Activated T-helper 9 cell treated with anti-CD3 and anti-CD28 coated beads, Interleukin-2, amount 50 U/mL, for 16 hours (primary cell): ENCODE measurements at regions not wholly inside any gene's neighbourhood (a gene's known extent, or its start where the extent isn't known, plus 50 kb on each side); places are given as distances from the start of the nearest gene placed in this dataset.
"Not testable (repeated sequence)": the region's sequence is repeated elsewhere in the genome, so short reads cannot be mapped to it uniquely, and the experiment has no call there.

Experiments used
- DNase-seq: peaks from one replicate; pipeline ENCODE4 v3.0.0-alpha.2; 2020; ENCODE audit warnings: low read depth

DNA sequence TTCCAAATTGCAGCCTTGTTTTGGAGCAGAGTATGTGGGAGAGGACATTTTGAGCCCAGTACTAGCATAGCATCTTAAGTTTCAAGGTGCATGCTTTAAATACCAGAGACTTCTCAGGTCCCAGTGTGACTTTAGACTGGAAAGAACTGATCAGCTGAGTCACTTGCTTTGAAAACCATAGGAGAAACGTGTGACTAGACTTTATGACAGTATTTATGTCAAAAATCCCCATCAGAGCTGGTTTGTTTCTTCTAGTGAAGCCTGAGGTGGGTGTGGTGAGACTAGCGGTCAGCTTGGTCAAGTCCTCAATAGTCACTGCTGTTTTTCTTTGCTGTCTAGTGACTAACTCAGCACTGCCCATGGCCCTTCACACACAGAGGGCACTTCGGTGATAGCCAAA, 724.2 kb downstream of the GATA3 start:
- DNase-seq, result no peak

GRCh38 chr10:8787649-8788048, 733.2 kb downstream of the GATA3 start:
- no peak for DNase-seq

GRCh38 chr10:8790390-8790789, 735.9 kb downstream of the GATA3 start:
- no peak for DNase-seq

GRCh38 chr10:8794860-8795259, 740.4 kb downstream of the GATA3 start:
- no peak for DNase-seq

GRCh38 chr10:8800426-8800825, 745.9 kb downstream of the GATA3 start:
- no peak for DNase-seq

DNA sequence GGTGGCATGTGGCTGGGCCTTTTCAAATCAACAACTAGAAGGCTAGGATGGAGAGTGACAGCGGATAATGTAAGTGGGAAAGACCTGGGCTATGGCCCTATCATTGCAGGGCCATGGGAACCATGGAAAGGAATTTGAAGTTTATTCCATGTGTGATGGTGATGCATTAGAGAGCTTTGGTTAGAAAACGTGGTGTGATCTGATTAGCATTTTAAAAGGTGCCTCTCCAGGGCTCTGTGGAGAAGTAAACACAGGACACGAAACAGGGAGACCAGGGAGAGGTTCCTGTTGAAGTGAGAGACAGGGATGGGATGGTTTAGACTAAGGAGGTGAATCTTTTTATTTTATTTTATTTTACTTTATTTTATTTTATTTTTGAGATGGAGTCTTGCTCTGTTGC, 749.5 kb downstream of the GATA3 start:
- DNase-seq, result no peak

- DNase-seq, result no peak
Measured at GRCh38 chr10:8810677-8811076, 756.2 kb downstream of the GATA3 start.

DNA sequence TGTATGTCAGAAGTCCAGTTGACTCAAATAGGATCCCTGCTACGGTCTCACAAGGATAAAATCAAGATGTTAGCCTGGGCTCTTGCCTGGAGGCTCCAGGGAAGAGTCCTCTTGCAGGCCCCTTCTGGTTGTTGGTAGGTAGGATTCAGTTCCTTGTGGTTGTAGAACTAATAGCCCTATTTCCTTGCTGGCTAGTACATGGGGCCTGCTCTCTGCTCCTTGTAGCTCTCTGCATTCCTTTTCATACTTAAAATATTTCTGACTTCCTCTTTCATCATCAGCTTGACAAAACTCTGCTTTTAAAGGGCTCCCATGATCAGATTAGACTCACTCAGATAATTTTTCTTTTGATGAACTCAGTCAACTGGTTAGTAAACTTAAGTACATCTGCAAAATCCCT, 756.7 kb downstream of the GATA3 start:
- DNase-seq, result no peak

DNA sequence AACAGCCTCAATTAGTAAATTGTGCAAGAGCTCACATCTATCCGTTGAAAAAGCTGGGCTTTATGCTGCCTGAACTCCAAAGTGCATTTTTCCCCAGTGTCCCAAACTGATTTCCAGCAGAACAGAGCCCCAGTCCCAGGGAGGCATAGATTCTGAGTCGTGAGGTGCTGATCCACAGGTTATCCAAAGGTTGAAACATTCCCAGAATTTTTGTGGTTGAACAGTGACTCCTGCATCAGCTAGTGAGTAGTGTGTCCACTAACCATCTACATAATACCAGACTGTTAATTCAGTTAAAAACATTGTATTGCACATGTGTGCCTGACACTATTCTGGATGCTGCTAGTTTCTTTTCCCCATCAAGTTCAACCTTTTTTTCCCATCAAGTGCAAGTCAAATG, 761.5 kb downstream of the GATA3 start:
- DNase-seq, result no peak

- DNase-seq, result no peak
Measured at GRCh38 chr10:8817299-8817698, 762.8 kb downstream of the GATA3 start.

- DNase-seq, result no peak
Measured at GRCh38 chr10:8825611-8826010, 771.1 kb downstream of the GATA3 start.

GRCh38 chr10:8829592-8829991, 775.1 kb downstream of the GATA3 start:
- DNase-seq, result no peak

DNA sequence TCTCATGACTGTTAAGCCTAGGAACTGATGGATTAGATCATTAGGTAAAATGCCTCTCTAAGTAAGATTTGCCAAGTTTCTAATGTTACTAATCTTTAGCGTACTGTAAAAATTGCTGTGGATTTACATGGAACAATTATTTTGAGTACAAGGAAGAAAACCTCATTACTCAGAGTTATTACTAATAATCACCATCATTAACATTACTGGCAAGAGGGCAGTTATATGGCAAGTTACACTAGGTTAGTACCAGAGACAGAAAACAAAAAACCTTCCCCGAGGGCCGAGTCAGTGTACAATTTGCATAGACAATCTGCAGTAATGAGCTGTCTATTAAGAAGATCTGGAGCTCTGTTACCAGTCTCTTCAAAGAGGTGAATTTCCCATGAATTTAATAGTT, 775.6 kb downstream of the GATA3 start:
- no peak for DNase-seq

- DNase-seq, result no peak
Measured at GRCh38 chr10:8830876-8831275, 776.4 kb downstream of the GATA3 start.

- no peak for DNase-seq
Measured at GRCh38 chr10:8835453-8836167, 781.1 kb downstream of the GATA3 start.

- DNase-seq, result no peak
Measured at GRCh38 chr10:8840356-8840755, 785.9 kb downstream of the GATA3 start.

GRCh38 chr10:8844141-8844540, 789.7 kb downstream of the GATA3 start:
- DNase-seq, result no peak

GRCh38 chr10:8852546-8852945, 798.1 kb downstream of the GATA3 start:
- no peak for DNase-seq

- no peak for DNase-seq
Measured at GRCh38 chr10:8853048-8853447, 798.6 kb downstream of the GATA3 start.

DNA sequence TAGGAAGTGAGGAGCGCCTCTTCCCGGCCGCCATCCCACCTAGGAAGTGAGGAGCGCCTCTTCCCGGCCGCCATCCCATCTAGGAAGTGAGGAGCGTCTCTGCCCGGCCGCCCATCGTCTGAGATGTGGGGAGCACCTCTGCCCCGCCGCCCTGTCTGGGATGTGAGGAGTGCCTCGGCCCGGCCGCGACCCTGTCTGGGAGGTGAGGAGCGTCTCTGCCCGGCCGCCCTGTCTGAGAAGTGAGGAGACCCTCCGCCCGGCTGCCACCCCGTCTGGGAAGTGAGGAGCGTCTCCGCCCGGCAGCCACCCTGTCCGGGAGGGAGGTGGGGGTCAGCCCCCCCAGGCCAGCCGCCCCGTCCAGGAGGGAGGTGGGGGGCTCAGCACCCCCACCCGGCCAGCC, 814.4 kb downstream of the GATA3 start:
- not testable (repeated sequence) for DNase-seq

DNA sequence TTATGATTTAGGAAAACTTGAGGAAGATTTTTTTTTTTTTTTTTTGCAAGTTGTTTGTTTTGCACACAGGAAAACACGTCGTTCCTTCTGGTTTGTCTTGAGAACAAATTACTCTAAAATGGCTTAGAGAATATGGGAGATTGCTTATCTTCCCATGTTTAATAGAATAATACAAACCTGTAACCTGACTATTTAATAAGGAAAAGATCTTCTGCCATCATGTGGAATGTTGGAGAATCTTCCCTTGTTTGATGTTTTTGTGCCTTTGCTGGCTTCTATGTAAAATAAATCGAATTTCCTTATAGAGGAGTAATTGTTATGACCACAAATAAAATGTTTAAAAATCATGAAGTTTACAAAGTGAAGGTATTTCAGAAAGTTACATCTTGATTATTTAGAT, 818.8 kb downstream of the GATA3 start:
- DNase-seq, result no peak

DNA sequence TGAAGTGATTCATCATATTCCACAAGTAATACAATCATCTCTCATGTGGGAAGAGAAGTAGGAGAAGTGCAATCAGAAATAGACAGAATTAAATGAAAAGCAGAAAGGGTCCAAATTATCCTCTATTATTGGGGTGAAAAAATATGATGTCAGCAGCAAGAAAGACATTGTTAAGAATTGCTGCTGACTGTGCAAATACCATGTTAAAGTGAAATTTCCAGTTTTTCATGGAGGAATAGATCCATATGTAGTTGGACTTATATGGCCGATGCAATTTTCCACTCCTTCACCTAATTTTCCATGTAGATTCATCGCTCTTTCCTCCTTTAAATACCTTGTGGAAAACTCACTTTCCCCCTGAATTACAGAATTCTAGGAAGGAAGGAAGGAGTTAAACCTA, 819.8 kb downstream of the GATA3 start:
- no peak for DNase-seq

DNA sequence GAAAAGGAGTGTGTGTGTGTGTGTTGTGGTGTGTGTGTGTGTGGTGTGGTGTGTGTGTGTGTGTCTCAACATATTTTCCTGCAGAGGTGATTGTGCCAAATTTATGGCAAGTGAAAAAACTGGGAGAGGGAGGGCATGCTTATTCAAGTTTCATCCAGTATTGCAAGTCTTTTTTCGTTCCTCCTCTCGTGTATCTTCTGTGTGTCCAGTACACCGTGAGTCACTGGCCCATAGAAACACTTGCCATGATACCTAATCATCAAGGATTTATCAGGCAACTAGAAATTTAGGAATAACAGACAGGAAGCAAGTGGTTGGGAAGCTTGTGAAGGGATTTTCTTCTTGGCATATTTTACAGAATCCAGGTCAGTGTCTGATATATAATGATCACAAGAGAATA, 820.5 kb downstream of the GATA3 start:
- DNase-seq, result no peak

DNA sequence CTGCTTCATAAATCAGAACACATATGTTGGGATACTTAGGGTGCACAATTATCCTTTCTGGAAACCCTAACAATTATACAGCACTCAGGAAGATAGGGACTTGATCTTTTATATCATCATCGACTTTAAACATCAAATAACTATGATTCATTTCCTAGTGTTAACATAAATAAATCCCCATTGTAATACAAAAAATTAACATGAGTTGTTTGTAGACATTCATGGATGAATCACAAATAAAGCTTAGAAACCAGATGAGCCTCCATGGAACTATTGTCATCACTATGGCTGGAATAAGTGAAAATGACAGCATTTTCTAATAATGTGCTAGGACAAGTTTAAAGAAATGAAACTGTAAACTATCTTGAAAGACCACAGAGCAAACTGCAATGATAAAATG, 821.7 kb downstream of the GATA3 start:
- no peak for DNase-seq

- DNase-seq, result no peak
Measured at GRCh38 chr10:8889538-8889937, 835.0 kb downstream of the GATA3 start.
